MCF 10A (cell line): ENCODE measurements at regions not wholly inside any gene's neighbourhood (a gene's known extent, or its start where the extent isn't known, plus 50 kb on each side); places are given as distances from the start of the nearest gene placed in this dataset.

Source experiments
- BruUV-seq: library from RNA; stranded (reverse); fragments of 400-500 nt; replicated peaks from 2 replicates; lab custom pipeline; 2021; lab: Mats Ljungman, UMichigan
- CTCF ChIA-PET: fragments of 300-600 bp; sonication (Branson Sonifier 250); formaldehyde crosslinking; extraction: SDS; loops from one replicate; lab custom pipeline; 2021; ENCODE audit warnings: antibody characterized with exemption, inconsistent platforms; lab: Yijun Ruan, JAX
- POLR2A ChIA-PET: fragments of 300-600, 350-650 bp; sonication (Branson Sonifier 250); formaldehyde crosslinking; extraction: SDS; loops from one replicate; lab custom pipeline; 2020; ENCODE audit warnings: antibody characterized with exemption, inconsistent platforms; lab: Yijun Ruan, JAX
- DNase-seq: peaks from one replicate; pipeline ENCODE4 v3.0.0-alpha.2; 2018; ENCODE audit not compliant: unreplicated experiment
- H3K27ac Mint-ChIP-seq: one replicate; pipeline ENCODE4 v1.8.0; 2022; ENCODE audit warnings: mild to moderate bottlenecking, low read depth, mixed read lengths; ENCODE audit not compliant: unreplicated experiment
- H3K27me3 Mint-ChIP-seq: one replicate; pipeline ENCODE4 v1.8.0; 2022; ENCODE audit warnings: mixed read lengths; ENCODE audit not compliant: insufficient read depth, unreplicated experiment
- H3K36me3 Mint-ChIP-seq: one replicate; pipeline ENCODE4 v1.8.0; 2022; ENCODE audit warnings: mild to moderate bottlenecking, moderate library complexity, mixed read lengths; ENCODE audit not compliant: insufficient read depth, unreplicated experiment
- H3K4me1 Mint-ChIP-seq: one replicate; pipeline ENCODE4 v1.8.0; 2022; ENCODE audit warnings: mixed read lengths; ENCODE audit not compliant: insufficient read depth, unreplicated experiment
- H3K4me3 Mint-ChIP-seq: one replicate; pipeline ENCODE4 v1.8.0; 2022; ENCODE audit warnings: mild to moderate bottlenecking, moderate library complexity, mixed read lengths; ENCODE audit not compliant: unreplicated experiment
- H3K9me3 Mint-ChIP-seq: one replicate; pipeline ENCODE4 v1.8.0; 2022; ENCODE audit warnings: mixed read lengths; ENCODE audit not compliant: unreplicated experiment
- intact Hi-C: fragments of 100-400 bp; cut with micrococcal nuclease; formaldehyde crosslinking; loops from 2 replicates; pipeline ENCODE4 v1.14.1; 2022
- TF ChIP-seq, protein P1 (sequence below): fragments of 200-600 bp; IDR thresholded peaks from one replicate; pipeline ENCODE4 v1.8.0; 2022; ENCODE audit warnings: antibody characterized with exemption, mild to moderate bottlenecking; ENCODE audit not compliant: unreplicated experiment

DNA sequence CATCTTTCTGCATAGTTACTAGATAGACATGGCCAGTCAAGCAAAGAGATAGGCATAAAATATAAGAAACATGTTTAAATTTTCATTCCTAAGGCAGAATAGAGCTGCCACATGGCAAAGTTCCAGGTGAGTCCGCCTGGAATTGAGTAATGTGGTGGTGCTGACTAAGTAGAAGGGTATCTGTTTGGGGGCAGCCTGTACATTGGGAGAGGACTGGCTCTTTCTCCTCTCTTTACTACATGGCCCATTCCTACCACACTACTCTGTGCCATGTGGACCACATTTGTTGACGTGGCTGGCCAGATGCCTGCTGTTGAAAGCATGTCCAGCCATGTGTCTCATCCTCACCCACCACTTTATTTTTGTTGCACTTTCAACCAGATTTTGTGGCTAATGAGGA is 354.0 kb downstream of the ETNK1 start:
- intact Hi-C loops = loop anchor here (1.0 kb wide), 1 partner anchor 105 kb away; no protein-coding TSS in a partner anchor
- ChIA-PET POLR2A (interaction anchor here (0.6 to 1.5 kb wide), 2 partner anchors 10 to 51 kb away, joined by 3 read pairs; no protein-coding TSS in a partner anchor), CTCF (interaction anchor here (1.0 to 7.2 kb wide), 2 partner anchors 8 to 122 kb away, joined by 3 to 73 read pairs; no protein-coding TSS in a partner anchor)
- Mint-ChIP-seq H3K27ac (no peak overlapping the region), H3K36me3 (no peaks in the 10 kb centered on the region), H3K9me3 (no peaks in the 10 kb centered on the region), H3K27me3 (no peaks in the 10 kb centered on the region), H3K4me1 (peaks cover 28% of the 10 kb centered on the region), H3K4me3 (no peak overlapping the region)
- TF ChIP-seq, protein P1, sequence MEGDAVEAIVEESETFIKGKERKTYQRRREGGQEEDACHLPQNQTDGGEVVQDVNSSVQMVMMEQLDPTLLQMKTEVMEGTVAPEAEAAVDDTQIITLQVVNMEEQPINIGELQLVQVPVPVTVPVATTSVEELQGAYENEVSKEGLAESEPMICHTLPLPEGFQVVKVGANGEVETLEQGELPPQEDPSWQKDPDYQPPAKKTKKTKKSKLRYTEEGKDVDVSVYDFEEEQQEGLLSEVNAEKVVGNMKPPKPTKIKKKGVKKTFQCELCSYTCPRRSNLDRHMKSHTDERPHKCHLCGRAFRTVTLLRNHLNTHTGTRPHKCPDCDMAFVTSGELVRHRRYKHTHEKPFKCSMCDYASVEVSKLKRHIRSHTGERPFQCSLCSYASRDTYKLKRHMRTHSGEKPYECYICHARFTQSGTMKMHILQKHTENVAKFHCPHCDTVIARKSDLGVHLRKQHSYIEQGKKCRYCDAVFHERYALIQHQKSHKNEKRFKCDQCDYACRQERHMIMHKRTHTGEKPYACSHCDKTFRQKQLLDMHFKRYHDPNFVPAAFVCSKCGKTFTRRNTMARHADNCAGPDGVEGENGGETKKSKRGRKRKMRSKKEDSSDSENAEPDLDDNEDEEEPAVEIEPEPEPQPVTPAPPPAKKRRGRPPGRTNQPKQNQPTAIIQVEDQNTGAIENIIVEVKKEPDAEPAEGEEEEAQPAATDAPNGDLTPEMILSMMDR = no peak
- DNase-seq = peak; percentile 94
- no TSS peak for BruUV-seq

DNA sequence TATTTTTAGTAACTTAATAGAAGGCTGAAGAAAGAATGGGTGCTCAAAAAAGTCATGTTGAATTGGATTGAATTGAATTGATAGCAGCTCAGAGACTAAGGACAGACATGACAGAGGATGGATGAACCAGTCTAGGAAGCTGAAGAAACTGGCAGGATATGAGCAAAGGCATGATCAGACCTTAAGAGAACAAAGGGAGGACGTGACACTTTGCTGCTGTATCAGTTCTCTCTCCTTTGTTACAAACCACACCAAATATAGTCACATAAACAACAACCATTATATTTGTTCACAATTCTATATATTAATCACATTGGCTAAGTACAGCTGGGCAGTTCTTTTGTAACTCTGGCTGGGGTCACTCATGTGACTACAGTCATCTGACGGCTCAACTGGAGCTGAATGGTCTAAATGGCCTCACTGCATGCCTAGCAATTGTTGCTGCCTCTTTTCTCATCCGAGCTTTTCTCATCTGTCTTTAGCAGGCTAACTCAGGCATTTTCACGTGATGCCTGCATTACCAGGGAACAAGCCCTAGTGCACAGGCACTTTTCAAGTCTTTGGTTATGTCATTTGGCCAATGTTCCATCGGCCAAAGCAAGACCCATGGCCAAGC is 355.0 kb downstream of the ETNK1 start:
- ChIA-PET POLR2A (interaction anchor here (1.5 kb wide), 1 partner anchor 50 kb away, joined by 3 read pairs; no protein-coding TSS in a partner anchor), CTCF (interaction anchor here (0.6 to 7.2 kb wide), 6 partner anchors 9 to 151 kb away, joined by 3 to 73 read pairs (median 4); no protein-coding TSS in a partner anchor)
- Mint-ChIP-seq H3K4me1 (peaks cover 19% of the 10 kb centered on the region), H3K36me3 (no peaks in the 10 kb centered on the region), H3K4me3 (no peak overlapping the region), H3K27ac (no peak overlapping the region), H3K9me3 (no peaks in the 10 kb centered on the region), H3K27me3 (no peaks in the 10 kb centered on the region)
- DNase-seq = no peak
- TF ChIP-seq, protein P1 = no peak
- intact Hi-C loops = loop anchor here (1.0 to 5.0 kb wide), 3 partner anchors 104 to 298 kb away; no protein-coding TSS in a partner anchor
- no TSS peak for BruUV-seq

DNA sequence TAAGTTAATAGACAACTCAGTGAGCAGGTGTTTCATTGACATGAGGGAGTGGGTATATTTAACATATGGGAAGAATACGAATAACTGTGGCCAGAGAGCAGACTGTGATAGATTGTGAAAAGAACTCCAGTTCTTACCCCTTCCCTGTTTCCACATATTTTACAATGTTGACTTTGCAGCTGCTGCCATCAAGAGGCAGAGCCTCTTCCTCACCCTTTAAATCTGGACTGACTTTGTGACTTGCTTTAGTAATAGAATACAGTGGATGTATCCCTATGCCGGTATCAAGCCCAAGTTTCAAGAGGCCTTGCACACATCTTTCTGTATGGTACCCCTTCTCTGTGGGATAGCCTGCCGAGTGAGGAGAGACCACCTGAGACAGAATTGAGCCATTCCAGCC is 356.7 kb downstream of the ETNK1 start:
- DNase-seq = peak; percentile 40
- ChIA-PET POLR2A (interaction anchor here (0.8 kb wide), 1 partner anchor 51 kb away, joined by 3 read pairs; no protein-coding TSS in a partner anchor), CTCF (interaction anchor here (0.6 to 7.2 kb wide), 6 partner anchors 12 to 252 kb away, joined by 3 to 73 read pairs (median 4); no protein-coding TSS in a partner anchor)
- Mint-ChIP-seq H3K27me3 (no peaks in the 10 kb centered on the region), H3K9me3 (no peaks in the 10 kb centered on the region), H3K4me3 (no peak overlapping the region), H3K4me1 (peaks cover 13% of the 10 kb centered on the region), H3K27ac (no peak overlapping the region), H3K36me3 (no peaks in the 10 kb centered on the region)
- no TSS peak for BruUV-seq
- intact Hi-C loops = loop anchor here (1.0 to 5.0 kb wide), 3 partner anchors 125 to 299 kb away; no protein-coding TSS in a partner anchor
- TF ChIP-seq, protein P1 = peak; percentile 38

DNA sequence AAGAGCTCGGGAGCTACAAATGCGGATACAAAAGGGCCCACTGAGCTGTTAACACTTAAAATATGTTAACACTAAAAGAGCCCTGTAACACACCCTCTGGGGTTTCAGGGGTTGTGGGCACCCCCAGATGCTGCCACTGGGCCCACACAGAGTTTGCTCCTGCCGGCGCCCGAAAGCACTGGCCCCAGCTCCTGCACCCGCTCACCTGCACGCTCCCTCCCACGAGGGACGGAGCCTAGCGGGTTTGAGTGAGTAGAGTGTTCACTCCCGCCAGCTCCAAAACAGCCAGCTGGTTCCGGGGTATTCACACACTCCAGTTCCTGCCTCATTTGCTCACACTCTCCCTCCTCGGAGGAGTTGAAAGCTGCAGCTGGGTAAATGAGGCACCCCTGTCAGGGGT is 357.7 kb downstream of the ETNK1 start:
- TF ChIP-seq, protein P1 = no peak
- Mint-ChIP-seq H3K4me1 (peaks cover 18% of the 10 kb centered on the region), H3K27me3 (no peaks in the 10 kb centered on the region), H3K4me3 (no peak overlapping the region), H3K36me3 (no peaks in the 10 kb centered on the region), H3K27ac (no peak overlapping the region), H3K9me3 (no peaks in the 10 kb centered on the region)
- no peak for DNase-seq
- ChIA-PET CTCF (interaction anchor here (0.6 to 7.2 kb wide), 5 partner anchors 16 to 300 kb away, joined by 3 to 73 read pairs (median 4); no protein-coding TSS in a partner anchor), POLR2A (no interaction called here)
- intact Hi-C loops = loop anchor here (5.0 kb wide), 1 partner anchor 300 kb away; no protein-coding TSS in a partner anchor
- no TSS peak for BruUV-seq
